ENCODE measurements at regions not wholly inside any gene's neighbourhood (a gene's known extent, or its start where the extent isn't known, plus 50 kb on each side); places are given as distances from the start of the nearest gene placed in this dataset.
"Not testable (repeated sequence)": the region's sequence is repeated elsewhere in the genome, so short reads cannot be mapped to it uniquely, and the experiment has no call there.

GRCh38 chr7:68839014-68839413 is 759.3 kb upstream of the AUTS2 start:
- H3K4me1 ChIP-seq (ENCODE audit: control insufficient read depth, insufficient read depth, low read length), result no peaks in the 10 kb centered on the region
- H3K27me3 ChIP-seq (ENCODE audit: control insufficient read depth, insufficient read depth, low read length), result no peaks in the 10 kb centered on the region
- H3K9me3 ChIP-seq (ENCODE audit: control insufficient read depth, insufficient read depth, low read length), result no peaks in the 10 kb centered on the region
- H3K27ac ChIP-seq (ENCODE audit: low read depth, low read length), result no peak overlapping the region
- WGBS (ENCODE audit: insufficient coverage), result 96% methylated on average over 6 of the region's 9 CpGs
- H3K36me3 ChIP-seq (ENCODE audit: control insufficient read depth, insufficient read depth, low read length), result no peaks in the 10 kb centered on the region
- no peak overlapping the region for H3K4me3 ChIP-seq (ENCODE audit: low read depth, low read length)
- DNase-seq (ENCODE audit: low read depth in 4 of 6, low spot score in 6 of 6), result peak in 1 of 6 donors; percentile 47

GRCh38 chr7:68840991-68841390 is 757.3 kb upstream of the AUTS2 start:
- WGBS (ENCODE audit: insufficient coverage), result 42% methylated on average over 2 of the region's 9 CpGs
- DNase-seq (ENCODE audit: low read depth in 4 of 6, low spot score in 6 of 6), result peak in 2 of 6 donors; percentile 16 to 65
- Histone ChIP-seq H3K9me3 (ENCODE audit: control insufficient read depth, insufficient read depth, low read length) (no peaks in the 10 kb centered on the region), H3K4me1 (ENCODE audit: control insufficient read depth, insufficient read depth, low read length) (no peaks in the 10 kb centered on the region), H3K27me3 (ENCODE audit: control insufficient read depth, insufficient read depth, low read length) (no peaks in the 10 kb centered on the region), H3K27ac (ENCODE audit: low read depth, low read length) (no peak overlapping the region), H3K36me3 (ENCODE audit: control insufficient read depth, insufficient read depth, low read length) (no peaks in the 10 kb centered on the region), H3K4me3 (ENCODE audit: low read depth, low read length) (no peak overlapping the region)

- 100% methylated on average over 2 of the region's 6 CpGs for WGBS (ENCODE audit: insufficient coverage)
- not testable (repeated sequence) for DNase-seq (ENCODE audit: low read depth in 4 of 6, low spot score in 6 of 6); H3K36me3 ChIP-seq (ENCODE audit: control insufficient read depth, insufficient read depth, low read length); H3K9me3 ChIP-seq (ENCODE audit: control insufficient read depth, insufficient read depth, low read length); H3K4me1 ChIP-seq (ENCODE audit: control insufficient read depth, insufficient read depth, low read length); H3K27ac ChIP-seq (ENCODE audit: low read depth, low read length); H3K27me3 ChIP-seq (ENCODE audit: control insufficient read depth, insufficient read depth, low read length); H3K4me3 ChIP-seq (ENCODE audit: low read depth, low read length)
Observed at GRCh38 chr7:68843985-68844384, 754.3 kb upstream of the AUTS2 start.

GRCh38 chr7:68846811-68847325 is 751.4 kb upstream of the AUTS2 start:
- Histone ChIP-seq H3K36me3 (ENCODE audit: control insufficient read depth, insufficient read depth, low read length) (no peaks in the 10 kb centered on the region), H3K27me3 (ENCODE audit: control insufficient read depth, insufficient read depth, low read length) (no peaks in the 10 kb centered on the region), H3K4me3 (ENCODE audit: low read depth, low read length) (no peak overlapping the region), H3K9me3 (ENCODE audit: control insufficient read depth, insufficient read depth, low read length) (no peaks in the 10 kb centered on the region), H3K27ac (ENCODE audit: low read depth, low read length) (no peak overlapping the region), H3K4me1 (ENCODE audit: control insufficient read depth, insufficient read depth, low read length) (no peaks in the 10 kb centered on the region)
- DNase-seq (ENCODE audit: low read depth in 4 of 6, low spot score in 6 of 6), result peak in 1 of 6 donors; percentile 23
- WGBS (ENCODE audit: insufficient coverage), result 79% methylated on average over 10 of the region's 13 CpGs

GRCh38 chr7:68853254-68853653 is 745.0 kb upstream of the AUTS2 start:
- H3K9me3 ChIP-seq (ENCODE audit: control insufficient read depth, insufficient read depth, low read length), result no peaks in the 10 kb centered on the region
- H3K27me3 ChIP-seq (ENCODE audit: control insufficient read depth, insufficient read depth, low read length), result no peaks in the 10 kb centered on the region
- no peaks in the 10 kb centered on the region for H3K36me3 ChIP-seq (ENCODE audit: control insufficient read depth, insufficient read depth, low read length)
- WGBS (ENCODE audit: insufficient coverage), result 76% methylated on average over 2 of the region's 6 CpGs
- no peak overlapping the region for H3K27ac ChIP-seq (ENCODE audit: low read depth, low read length)
- no peaks in the 10 kb centered on the region for H3K4me1 ChIP-seq (ENCODE audit: control insufficient read depth, insufficient read depth, low read length)
- H3K4me3 ChIP-seq (ENCODE audit: low read depth, low read length), result no peak overlapping the region
- DNase-seq (ENCODE audit: low read depth in 4 of 6, low spot score in 6 of 6), result no peak

- Histone ChIP-seq H3K27me3 (ENCODE audit: control insufficient read depth, insufficient read depth, low read length) (no peaks in the 10 kb centered on the region), H3K4me1 (ENCODE audit: control insufficient read depth, insufficient read depth, low read length) (no peaks in the 10 kb centered on the region), H3K9me3 (ENCODE audit: control insufficient read depth, insufficient read depth, low read length) (no peaks in the 10 kb centered on the region), H3K27ac (ENCODE audit: low read depth, low read length) (no peak overlapping the region), H3K4me3 (ENCODE audit: low read depth, low read length) (no peak overlapping the region), H3K36me3 (ENCODE audit: control insufficient read depth, insufficient read depth, low read length) (no peaks in the 10 kb centered on the region)
- WGBS (ENCODE audit: insufficient coverage), result 100% methylated on average over 1 of the region's 1 CpG
- no peak for DNase-seq (ENCODE audit: low read depth in 4 of 6, low spot score in 6 of 6)
Observed at GRCh38 chr7:68857571-68857970, 740.7 kb upstream of the AUTS2 start.

GRCh38 chr7:68858497-68858896 is 739.8 kb upstream of the AUTS2 start:
- Histone ChIP-seq H3K4me3 (ENCODE audit: low read depth, low read length) (no peak overlapping the region), H3K4me1 (ENCODE audit: control insufficient read depth, insufficient read depth, low read length) (no peaks in the 10 kb centered on the region), H3K27ac (ENCODE audit: low read depth, low read length) (no peak overlapping the region), H3K36me3 (ENCODE audit: control insufficient read depth, insufficient read depth, low read length) (no peaks in the 10 kb centered on the region), H3K9me3 (ENCODE audit: control insufficient read depth, insufficient read depth, low read length) (no peaks in the 10 kb centered on the region), H3K27me3 (ENCODE audit: control insufficient read depth, insufficient read depth, low read length) (peaks cover 2% of the 10 kb centered on the region)
- no peak for DNase-seq (ENCODE audit: low read depth in 4 of 6, low spot score in 6 of 6)
- whole genome bisulfite sequencing (ENCODE audit: insufficient coverage), result no CpG with 5 or more reads among the region's 1 CpG

GRCh38 chr7:68861171-68861570 is 737.1 kb upstream of the AUTS2 start:
- H3K36me3 ChIP-seq (ENCODE audit: control insufficient read depth, insufficient read depth, low read length), result no peaks in the 10 kb centered on the region
- no peaks in the 10 kb centered on the region for H3K4me1 ChIP-seq (ENCODE audit: control insufficient read depth, insufficient read depth, low read length)
- no CpG with 5 or more reads among the region's 7 CpGs for whole genome bisulfite sequencing (ENCODE audit: insufficient coverage)
- no peak overlapping the region for H3K27ac ChIP-seq (ENCODE audit: low read depth, low read length)
- no peak overlapping the region for H3K4me3 ChIP-seq (ENCODE audit: low read depth, low read length)
- H3K27me3 ChIP-seq (ENCODE audit: control insufficient read depth, insufficient read depth, low read length), result peaks cover 2% of the 10 kb centered on the region
- H3K9me3 ChIP-seq (ENCODE audit: control insufficient read depth, insufficient read depth, low read length), result no peaks in the 10 kb centered on the region
- DNase-seq (ENCODE audit: low read depth in 4 of 6, low spot score in 6 of 6), result peak in 1 of 6 donors; percentile 63

GRCh38 chr7:68862261-68862660 is 736.0 kb upstream of the AUTS2 start:
- 86% methylated on average over 3 of the region's 6 CpGs for WGBS (ENCODE audit: insufficient coverage)
- Histone ChIP-seq H3K36me3 (ENCODE audit: control insufficient read depth, insufficient read depth, low read length) (no peaks in the 10 kb centered on the region), H3K4me3 (ENCODE audit: low read depth, low read length) (no peak overlapping the region)

GRCh38 chr7:68862736-68863135 is 735.5 kb upstream of the AUTS2 start:
- DNase-seq (ENCODE audit: low read depth in 4 of 6, low spot score in 6 of 6), result peak in 1 of 6 donors; percentile 27
- H3K4me3 ChIP-seq (ENCODE audit: low read depth, low read length), result no peak overlapping the region

More at GRCh38 chr7:68862261-68862660, 736.0 kb upstream of the AUTS2 start:
- Histone ChIP-seq H3K9me3 (ENCODE audit: control insufficient read depth, insufficient read depth, low read length) (no peaks in the 10 kb centered on the region), H3K4me1 (ENCODE audit: control insufficient read depth, insufficient read depth, low read length) (no peaks in the 10 kb centered on the region), H3K27ac (ENCODE audit: low read depth, low read length) (no peak overlapping the region), H3K27me3 (ENCODE audit: control insufficient read depth, insufficient read depth, low read length) (peaks cover 2% of the 10 kb centered on the region)
- DNase-seq (ENCODE audit: low read depth in 4 of 6, low spot score in 6 of 6), result no peak

More at GRCh38 chr7:68862736-68863135, 735.5 kb upstream of the AUTS2 start:
- Histone ChIP-seq H3K27me3 (ENCODE audit: control insufficient read depth, insufficient read depth, low read length) (peaks cover 2% of the 10 kb centered on the region), H3K4me1 (ENCODE audit: control insufficient read depth, insufficient read depth, low read length) (no peaks in the 10 kb centered on the region), H3K36me3 (ENCODE audit: control insufficient read depth, insufficient read depth, low read length) (no peaks in the 10 kb centered on the region), H3K9me3 (ENCODE audit: control insufficient read depth, insufficient read depth, low read length) (no peaks in the 10 kb centered on the region), H3K27ac (ENCODE audit: low read depth, low read length) (no peak overlapping the region)
- WGBS (ENCODE audit: insufficient coverage), result no CpG with 5 or more reads among the region's 4 CpGs

Data from spinal cord (tissue), 9 donors.